ENCODE measurements at regions not wholly inside any gene's neighbourhood (a gene's known extent, or its start where the extent isn't known, plus 50 kb on each side); places are given as distances from the start of the nearest gene placed in this dataset.

DNA sequence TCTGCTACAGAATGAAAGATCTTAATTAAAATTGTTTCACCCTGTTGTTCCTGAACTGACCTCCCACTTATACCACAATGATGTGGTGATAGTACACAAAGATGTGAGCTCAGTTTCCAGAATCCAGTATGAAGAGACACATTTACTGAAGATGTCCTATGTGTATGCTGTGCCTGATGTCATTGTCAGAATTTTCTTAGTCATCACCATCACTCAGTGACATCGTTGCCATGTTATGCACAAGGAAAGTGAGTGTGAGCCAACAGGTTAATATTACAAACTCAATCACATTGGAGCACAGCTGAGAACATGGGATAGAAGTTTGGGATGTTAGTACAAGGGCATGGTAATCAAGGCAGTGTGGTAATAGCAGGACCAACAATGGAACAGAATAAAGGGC lies 199.7 kb upstream of the CHRNA7 start:
- H3K36me3 ChIP-seq (ENCODE audit: control insufficient read depth in 2 of 2, extremely low read depth in 1 of 2, insufficient read depth in 2 of 2, low read length in 2 of 2): no peaks in the 10 kb centered on the region
- no peaks in the 10 kb centered on the region for H3K79me2 ChIP-seq (ENCODE audit: control insufficient read depth, insufficient read depth, low read length)
- no peak overlapping the region for H3K9ac ChIP-seq (replicated peaks; ENCODE audit: extremely low read depth, insufficient read depth, low read length)
- TF ChIP-seq EZH2 (IDR thresholded peaks at IDR 0.05; ENCODE audit: borderline replicate concordance, low read depth, low read length, severe bottlenecking): no peak
- no peak for TF ChIP-seq FOS (IDR thresholded peaks at IDR 0.05; ENCODE audit: borderline replicate concordance, insufficient read depth, low read length)
- TF ChIP-seq POLR2A (IDR thresholded peaks at IDR 0.05; ENCODE audit: low read depth, low read length): no peak
- TF ChIP-seq POLR2AphosphoS5 (IDR thresholded peaks at IDR 0.05; ENCODE audit: insufficient read depth, low read depth, low read length): no peak
- TF ChIP-seq MYC (IDR thresholded peaks at IDR 0.05; ENCODE audit: low read depth, low read length): no peak
- no peak for TF ChIP-seq MAX (IDR thresholded peaks at IDR 0.05; ENCODE audit: insufficient read depth, insufficient read length)
- no peak for TF ChIP-seq GATA2 (IDR thresholded peaks at IDR 0.05; ENCODE audit: insufficient read depth, insufficient read length, low read depth, low read length)
- no peak for TF ChIP-seq JUN (IDR thresholded peaks at IDR 0.05; ENCODE audit: borderline replicate concordance, insufficient read depth, insufficient read length, low read depth)
- TF ChIP-seq, protein P1, sequence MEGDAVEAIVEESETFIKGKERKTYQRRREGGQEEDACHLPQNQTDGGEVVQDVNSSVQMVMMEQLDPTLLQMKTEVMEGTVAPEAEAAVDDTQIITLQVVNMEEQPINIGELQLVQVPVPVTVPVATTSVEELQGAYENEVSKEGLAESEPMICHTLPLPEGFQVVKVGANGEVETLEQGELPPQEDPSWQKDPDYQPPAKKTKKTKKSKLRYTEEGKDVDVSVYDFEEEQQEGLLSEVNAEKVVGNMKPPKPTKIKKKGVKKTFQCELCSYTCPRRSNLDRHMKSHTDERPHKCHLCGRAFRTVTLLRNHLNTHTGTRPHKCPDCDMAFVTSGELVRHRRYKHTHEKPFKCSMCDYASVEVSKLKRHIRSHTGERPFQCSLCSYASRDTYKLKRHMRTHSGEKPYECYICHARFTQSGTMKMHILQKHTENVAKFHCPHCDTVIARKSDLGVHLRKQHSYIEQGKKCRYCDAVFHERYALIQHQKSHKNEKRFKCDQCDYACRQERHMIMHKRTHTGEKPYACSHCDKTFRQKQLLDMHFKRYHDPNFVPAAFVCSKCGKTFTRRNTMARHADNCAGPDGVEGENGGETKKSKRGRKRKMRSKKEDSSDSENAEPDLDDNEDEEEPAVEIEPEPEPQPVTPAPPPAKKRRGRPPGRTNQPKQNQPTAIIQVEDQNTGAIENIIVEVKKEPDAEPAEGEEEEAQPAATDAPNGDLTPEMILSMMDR (IDR thresholded peaks at IDR 0.05; ENCODE audit: extremely low read depth in 1 of 2, insufficient read depth in 1 of 2, low read depth in 1 of 2, low read length in 2 of 2): no peak
- DNase-seq (ENCODE audit: low read depth, low spot score): no peak
- H3K27me3 ChIP-seq (ENCODE audit: control insufficient read depth in 2 of 2, insufficient read depth in 2 of 2, low read length in 2 of 2): no peaks in the 10 kb centered on the region
- dilution Hi-C loops (cut with MboI; ENCODE audit: extremely low pct_ligation_motif_present, low sequenced_read_pairs): no loop called here
- no peak overlapping the region for H3K27ac ChIP-seq (ENCODE audit: insufficient read depth, low read depth, low read length)
- no peaks in the 10 kb centered on the region for H4K20me1 ChIP-seq (replicated peaks; ENCODE audit: control insufficient read depth, extremely low read depth, insufficient read depth, low read length)
- CTCF ChIA-PET: no interaction called here
- BruUV-seq (replicated peaks): no TSS peak
- FAIRE-seq: no peak
- H3K9me3 ChIP-seq (replicated peaks; ENCODE audit: control insufficient read depth, insufficient read depth, low read length): peaks cover 2% of the 10 kb centered on the region
- H3K4me2 ChIP-seq (ENCODE audit: insufficient read depth, low read length): no peak overlapping the region
- no peak overlapping the region for H2AFZ ChIP-seq (ENCODE audit: low read depth, low read length)
- POLR2A ChIA-PET: no interaction called here
- no peak overlapping the region for H3K4me3 ChIP-seq (replicated peaks in 1 of 3; ENCODE audit: insufficient read depth in 1 of 3, low read depth in 1 of 3, low read length in 3 of 3)
- no peaks in the 10 kb centered on the region for H3K4me1 ChIP-seq (ENCODE audit: control insufficient read depth, extremely low read depth, insufficient read depth, low read length)
- intact Hi-C loops (cut with micrococcal nuclease): no loop called here
- no peaks in the 10 kb centered on the region for H3K9me1 ChIP-seq (replicated peaks; ENCODE audit: control insufficient read depth, extremely low read depth, insufficient read depth, low read length)

Data from endothelial cell of umbilical vein (primary cell).